GM19099 (cell line): ENCODE measurements at regions not wholly inside any gene's neighbourhood (a gene's known extent, or its start where the extent isn't known, plus 50 kb on each side); places are given as distances from the start of the nearest gene placed in this dataset.

Experiments
- POLR2A ChIP-seq: IDR thresholded peaks from 3 replicates; pipeline ENCODE4 v1.6.1; 2011; ENCODE audit warnings: low read depth; ENCODE audit not compliant: insufficient read length; ENCODE audit errors: extremely low read depth

- no peak for TF ChIP-seq POLR2A
These were observed 98.6 kb downstream of the INSIG2 start for GRCh38 chr2:118186858-118187254.

GRCh38 chr2:118186110-118186857 is 98.0 kb downstream of the INSIG2 start:
- TF ChIP-seq POLR2A: peak; percentile 73

GRCh38 chr2:118185210-118186109 is 97.2 kb downstream of the INSIG2 start:
- TF ChIP-seq POLR2A: no peak

- TF ChIP-seq POLR2A: no peak
These were observed 95.1 kb downstream of the INSIG2 start for GRCh38 chr2:118183381-118183780.

GRCh38 chr2:118179445-118179844 is 91.2 kb downstream of the INSIG2 start:
- TF ChIP-seq POLR2A: no peak

DNA sequence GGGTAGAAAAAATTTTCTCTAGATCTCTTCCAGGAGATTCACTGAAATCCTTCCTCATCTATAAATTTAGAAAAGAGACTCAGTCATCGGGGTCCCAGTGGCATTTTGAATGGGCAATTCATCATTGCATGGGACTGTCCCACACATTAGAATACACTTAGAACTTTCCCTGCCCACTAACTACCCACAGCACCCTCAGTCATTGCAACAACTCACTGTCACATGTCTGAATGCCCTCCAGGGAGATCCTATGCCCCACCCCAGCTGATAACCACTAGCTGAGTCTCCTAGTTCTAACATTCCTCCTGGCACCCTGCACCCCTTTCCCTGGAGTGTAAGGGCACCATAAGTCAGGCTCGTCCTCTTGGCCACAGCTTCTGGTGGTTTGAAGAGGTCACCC is 89.6 kb downstream of the INSIG2 start:
- no peak for TF ChIP-seq POLR2A

GRCh38 chr2:118177318-118177717 is 89.0 kb downstream of the INSIG2 start:
- TF ChIP-seq POLR2A: no peak

DNA sequence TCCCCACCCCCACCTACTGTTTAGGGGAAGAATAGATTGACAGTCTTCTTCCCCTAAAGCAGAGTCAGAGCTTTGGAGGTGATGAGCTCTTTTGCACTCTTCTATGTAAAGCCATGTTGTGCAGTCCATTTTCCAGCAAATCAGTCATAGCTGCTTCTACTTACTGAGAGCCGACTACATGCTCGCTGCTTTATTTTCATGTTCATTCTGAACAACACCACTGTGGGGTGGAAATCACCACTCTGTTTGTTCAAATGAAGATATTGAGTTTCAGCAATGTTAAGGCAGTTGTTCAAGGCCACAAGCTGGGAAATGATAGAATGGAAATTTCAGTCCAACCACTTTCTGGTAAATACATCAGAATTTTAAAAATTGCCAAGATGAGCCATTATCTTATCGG is 88.3 kb downstream of the INSIG2 start:
- TF ChIP-seq POLR2A: no peak

GRCh38 chr2:118171546-118171945 is 83.3 kb downstream of the INSIG2 start:
- no peak for TF ChIP-seq POLR2A

DNA sequence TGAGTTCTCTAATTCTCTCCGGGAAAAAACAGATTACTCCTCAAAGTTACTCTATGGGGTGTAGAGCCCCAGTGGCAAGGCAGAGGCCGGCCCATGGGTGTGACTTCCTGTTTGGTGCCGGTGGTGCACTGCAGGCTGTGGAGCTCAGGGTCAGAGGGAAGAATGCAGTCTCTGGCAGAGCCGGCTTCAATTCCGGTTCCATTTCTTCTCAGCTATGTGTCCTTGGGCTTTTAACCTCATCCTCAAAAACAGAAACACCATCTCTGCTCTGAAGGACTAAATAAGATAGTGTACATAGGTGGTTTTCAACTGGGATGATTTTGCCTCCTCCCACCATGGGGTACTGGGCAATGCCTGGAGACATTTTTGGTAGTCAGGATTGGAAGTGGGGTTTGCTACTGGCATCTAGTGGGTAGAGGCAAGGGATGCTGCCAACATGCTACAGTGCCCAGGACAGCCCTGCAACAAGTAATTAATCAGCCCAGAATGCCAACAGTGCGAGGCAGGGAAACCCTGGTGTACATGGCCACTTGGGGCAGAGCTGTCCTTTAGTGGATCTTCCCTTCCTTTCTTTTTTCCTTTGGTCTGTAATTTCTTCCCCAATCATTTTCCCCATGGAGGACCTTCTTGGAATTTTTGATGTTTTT is 81.2 kb downstream of the INSIG2 start:
- TF ChIP-seq POLR2A: no peak

- TF ChIP-seq POLR2A: no peak
These were observed 80.3 kb downstream of the INSIG2 start for GRCh38 chr2:118168615-118169014.

- no peak for TF ChIP-seq POLR2A
These were observed 78.8 kb downstream of the INSIG2 start for GRCh38 chr2:118167026-118167425.

DNA sequence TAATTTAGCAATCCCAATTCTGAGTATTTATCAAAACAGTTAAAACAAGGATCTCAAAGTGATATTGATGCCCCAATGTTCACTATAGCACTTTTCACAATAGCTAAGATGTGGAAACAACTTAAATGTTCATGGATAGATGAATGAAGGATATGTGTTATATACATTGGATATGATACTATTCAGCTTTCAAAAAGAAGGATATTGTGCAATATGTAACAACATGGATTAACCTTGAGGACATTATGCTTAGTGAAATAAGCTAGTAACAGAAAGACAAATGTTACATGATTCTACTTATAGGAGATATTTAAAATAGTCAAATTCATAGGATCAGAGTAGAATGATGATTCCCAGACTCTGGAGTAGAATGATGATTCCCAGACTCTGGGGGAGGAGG is 78.0 kb downstream of the INSIG2 start:
- TF ChIP-seq POLR2A: no peak

DNA sequence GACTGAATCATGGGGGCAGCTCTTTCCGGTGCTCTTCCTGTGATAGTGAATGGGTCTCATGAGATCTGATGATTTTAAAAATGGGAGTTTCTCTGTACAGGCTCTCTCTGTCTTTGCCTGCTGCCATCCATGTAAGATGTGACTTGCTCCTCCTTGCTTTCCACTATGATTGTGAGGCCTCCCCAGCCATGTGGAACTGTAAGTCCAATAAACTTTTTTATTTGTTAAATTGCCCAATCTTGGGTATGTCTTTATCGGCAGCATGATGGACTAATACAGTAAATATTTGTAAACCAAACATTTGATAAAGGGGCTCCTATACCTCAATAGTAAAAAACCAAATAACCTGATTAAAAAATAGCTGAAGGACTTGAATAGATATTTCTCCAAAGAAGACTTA is 77.3 kb downstream of the INSIG2 start:
- no peak for TF ChIP-seq POLR2A
